CD14-positive monocyte (primary cell): ENCODE measurements at regions not wholly inside any gene's neighbourhood (a gene's known extent, or its start where the extent isn't known, plus 50 kb on each side); places are given as distances from the start of the nearest gene placed in this dataset.

Source experiments
- DNase-seq, 3 donors: peaks; one replicate each; pipeline ENCODE4 v3.0.0-alpha.2; 2011 to 2022
- H2AFZ ChIP-seq: 2 replicates; pipeline ENCODE4 v1.6.0; 2012; ENCODE audit warnings: mild to moderate bottlenecking, low read depth, low read length, inconsistent platforms; ENCODE audit not compliant: insufficient read depth, poor library complexity, severe bottlenecking
- H3K27ac ChIP-seq, 2 donors: 1 replicate in 1 of 2; 2 replicates in 1 of 2; pipeline ENCODE4 v1.5.1; 2012 to 2013; ENCODE audit warnings: low read length in 2 of 2, control low read depth in 1 of 2, inconsistent platforms in 1 of 2, low read depth in 1 of 2, mild to moderate bottlenecking in 1 of 2
- H3K27me3 ChIP-seq, 2 donors: one replicate each; pipeline versions ENCODE4 v1.6.0 to v1.6.1; 2011 to 2013; ENCODE audit warnings: low read length in 2 of 2; ENCODE audit not compliant: control insufficient read depth in 2 of 2, insufficient read depth in 2 of 2
- H3K36me3 ChIP-seq, 2 donors: replicated peaks in 1 of 2; 1 replicate in 1 of 2; 2 replicates in 1 of 2; pipeline versions ENCODE4 v1.5.1 to v1.6.1; 2012 to 2013; ENCODE audit warnings: low read length in 2 of 2, control low read depth in 1 of 2, inconsistent platforms in 1 of 2, mild to moderate bottlenecking in 1 of 2; ENCODE audit not compliant: insufficient read depth in 2 of 2, control insufficient read depth in 1 of 2
- H3K4me1 ChIP-seq, 2 donors: 1 replicate in 1 of 2; 2 replicates in 1 of 2; pipeline versions ENCODE4 v1.5.1 to v1.6.1; 2012 to 2013; ENCODE audit warnings: low read length in 2 of 2, control low read depth in 1 of 2, inconsistent platforms in 1 of 2, mild to moderate bottlenecking in 1 of 2, moderate library complexity in 1 of 2; ENCODE audit not compliant: insufficient read depth in 2 of 2, control insufficient read depth in 1 of 2
- H3K4me2 ChIP-seq: replicated peaks from 2 replicates; pipeline ENCODE3; 2012; ENCODE audit warnings: low read length, moderate library complexity, mild to moderate bottlenecking; ENCODE audit not compliant: poor library complexity, severe bottlenecking; ENCODE audit errors: extremely low read depth
- H3K4me3 ChIP-seq, 3 experiments: fragments of 200-600 bp in 1 of 3; sonication (generic) in 1 of 3; replicated peaks in 1 of 3; 1 replicate in 2 of 3; 2 replicates in 1 of 3; pipeline ENCODE4 v1.5.1; 2011 to 2013; ENCODE audit warnings: low read length in 3 of 3, mild to moderate bottlenecking in 3 of 3, control low read depth in 2 of 3, low read depth in 2 of 3, inconsistent platforms in 1 of 3, moderate library complexity in 1 of 3
- H3K79me2 ChIP-seq: 2 replicates; pipeline ENCODE4 v1.6.0; 2012; ENCODE audit warnings: mild to moderate bottlenecking, control low read depth, inconsistent platforms, low read length, moderate library complexity; ENCODE audit not compliant: insufficient read depth
- H3K9ac ChIP-seq: 2 replicates; pipeline ENCODE4 v1.6.0; 2017; ENCODE audit warnings: low read length, mild to moderate bottlenecking; ENCODE audit not compliant: insufficient read depth, poor library complexity, severe bottlenecking
- H3K9me3 ChIP-seq, 2 donors: replicated peaks in 1 of 2; 1 replicate in 1 of 2; 2 replicates in 1 of 2; pipeline versions ENCODE4 v1.5.1 to v1.6.1; 2012 to 2013; ENCODE audit warnings: low read length in 2 of 2, control low read depth in 1 of 2; ENCODE audit not compliant: control insufficient read depth in 1 of 2, insufficient read depth in 1 of 2
- H4K20me1 ChIP-seq: 2 replicates; pipeline ENCODE4 v1.6.0; 2012; ENCODE audit warnings: mild to moderate bottlenecking, low read length, control low read depth, moderate library complexity; ENCODE audit not compliant: insufficient read depth
- H3K27ac Mint-ChIP-seq, 7 donors: one replicate each; pipeline ENCODE4 v1.8.0; 2020; ENCODE audit warnings: mild to moderate bottlenecking in 7 of 7, mixed read lengths in 7 of 7, moderate library complexity in 6 of 7, inconsistent platforms in 2 of 7
- H3K27me3 Mint-ChIP-seq, 3 donors: one replicate each; pipeline ENCODE4 v1.8.0; 2021 to 2022; ENCODE audit warnings: low read depth in 3 of 3, mild to moderate bottlenecking in 3 of 3, mixed read lengths in 3 of 3, moderate library complexity in 3 of 3, inconsistent platforms in 1 of 3
- H3K36me3 Mint-ChIP-seq, 2 donors: one replicate each; pipeline ENCODE4 v1.8.0; 2020; ENCODE audit warnings: mixed read lengths in 2 of 2, inconsistent platforms in 1 of 2, mild to moderate bottlenecking in 1 of 2
- H3K4me1 Mint-ChIP-seq: one replicate; pipeline ENCODE4 v1.8.0; 2020; ENCODE audit warnings: mild to moderate bottlenecking, mixed read lengths
- H3K4me3 Mint-ChIP-seq, 2 donors: one replicate each; pipeline ENCODE4 v1.8.0; 2020; ENCODE audit warnings: mild to moderate bottlenecking in 2 of 2, mixed read lengths in 2 of 2, moderate library complexity in 1 of 2
- H3K9me3 Mint-ChIP-seq, 7 donors: one replicate each; pipeline ENCODE4 v1.8.0; 2020 to 2022; ENCODE audit warnings: mixed read lengths in 7 of 7, mild to moderate bottlenecking in 6 of 7, moderate library complexity in 6 of 7, inconsistent platforms in 2 of 7
- CTCF ChIP-seq: fragments of 200-600 bp; IDR thresholded peaks from one replicate; pipeline ENCODE4 v1.8.0; 2022; ENCODE audit warnings: antibody characterized with exemption, mild to moderate bottlenecking
- WGBS: methylation state at CpG from one replicate; pipeline ENCODE4 v1.1.5; 2013; ENCODE audit warnings: missing lambda C conversion rate; ENCODE audit not compliant: insufficient coverage; 5-methylcytosine and 5-hydroxymethylcytosine counted together
- intact Hi-C, 2 donors: fragments of 100-400 bp; cut with micrococcal nuclease; formaldehyde crosslinking; loops; one replicate each; pipeline versions ENCODE4 v1.15.0 to v1.15.1; 2023

DNA sequence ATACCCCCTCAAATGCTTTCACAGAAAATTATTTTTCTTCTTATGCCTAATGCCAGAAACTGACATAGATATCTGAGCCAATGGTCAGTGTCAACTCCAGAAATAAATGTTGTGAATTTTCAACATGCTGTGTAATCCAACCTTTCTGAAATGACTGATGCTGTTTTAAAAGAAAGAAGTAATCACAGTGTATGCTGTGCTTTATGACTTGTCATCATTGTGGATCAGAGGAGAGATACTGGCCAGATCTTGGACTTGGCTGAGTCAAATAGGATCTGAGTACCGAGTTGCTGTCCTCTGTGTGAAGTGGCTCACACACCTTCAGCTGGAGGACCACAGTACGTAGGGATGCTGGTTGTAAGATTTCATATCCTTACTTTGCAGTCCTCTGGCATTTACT, 89.9 kb upstream of the ARHGAP20 start:
- H3K4me1 Mint-ChIP-seq: peaks cover 23% of the 10 kb centered on the region
- H3K4me3 ChIP-seq: no peak overlapping the region
- no peak overlapping the region for H3K27ac ChIP-seq
- H3K9me3 Mint-ChIP-seq: peaks cover 0 to 2% (median 0%) of the 10 kb centered on the region in 7 donors
- no peak for TF ChIP-seq CTCF
- no peak overlapping the region for H3K4me2 ChIP-seq
- no peak overlapping the region for H2AFZ ChIP-seq
- no peaks in the 10 kb centered on the region for H3K9me3 ChIP-seq
- peaks cover 0 to 3% (median 2%) of the 10 kb centered on the region in 3 donors for H3K27me3 Mint-ChIP-seq
- no peaks in the 10 kb centered on the region for H3K36me3 Mint-ChIP-seq
- intact Hi-C loops: no loop called here
- H3K9ac ChIP-seq: no peak overlapping the region
- no peaks in the 10 kb centered on the region for H3K79me2 ChIP-seq
- peaks cover 18 to 26% of the 10 kb centered on the region in 2 donors for H3K4me1 ChIP-seq
- H4K20me1 ChIP-seq: no peaks in the 10 kb centered on the region
- H3K4me3 Mint-ChIP-seq: no peak overlapping the region
- H3K27ac Mint-ChIP-seq: no peak overlapping the region
- no peak for DNase-seq
- no peaks in the 10 kb centered on the region for H3K36me3 ChIP-seq
- 100% methylated on average over 2 of the region's 2 CpGs for WGBS
- no peaks in the 10 kb centered on the region for H3K27me3 ChIP-seq

DNA sequence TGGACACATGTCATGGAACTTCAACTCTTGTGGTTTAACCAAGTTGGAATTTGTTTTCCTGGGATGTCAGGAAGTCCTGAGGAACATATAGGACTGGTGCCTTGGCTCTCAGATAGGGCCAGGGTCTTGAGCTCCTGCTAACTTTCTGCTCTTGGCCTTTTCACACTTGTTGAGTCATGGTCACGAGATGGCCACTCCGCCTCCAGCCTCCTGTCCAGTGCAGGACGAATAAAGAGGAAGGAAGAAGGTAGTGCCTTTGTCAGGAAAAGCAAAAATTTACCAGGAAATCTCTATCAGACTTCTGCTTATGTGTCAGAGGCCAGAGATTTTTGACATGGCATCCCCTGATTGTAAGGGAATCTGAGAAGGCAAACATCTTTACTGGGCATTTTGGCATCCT, 89.1 kb upstream of the ARHGAP20 start:
- H3K9me3 ChIP-seq: no peaks in the 10 kb centered on the region
- H3K36me3 ChIP-seq: no peaks in the 10 kb centered on the region
- DNase-seq: peak; percentile 15 to 83 (median 49)
- no peak overlapping the region for H3K4me3 ChIP-seq
- no peaks in the 10 kb centered on the region for H4K20me1 ChIP-seq
- WGBS: 50% methylated on average over 2 of the region's 3 CpGs
- no peak overlapping the region for H3K4me2 ChIP-seq
- TF ChIP-seq CTCF: no peak
- intact Hi-C loops: no loop called here
- Mint-ChIP-seq H3K27ac (peak overlapping the region in 1 of 7 donors; percentile 27), H3K4me3 (no peak overlapping the region), H3K27me3 (peaks cover 0 to 3% (median 2%) of the 10 kb centered on the region in 3 donors), H3K36me3 (no peaks in the 10 kb centered on the region), H3K4me1 (peaks cover 26% of the 10 kb centered on the region), H3K9me3 (peaks cover 0 to 2% (median 0%) of the 10 kb centered on the region in 7 donors)
- H3K4me1 ChIP-seq: peaks cover 21 to 32% of the 10 kb centered on the region in 2 donors
- H2AFZ ChIP-seq: no peak overlapping the region
- H3K27ac ChIP-seq: no peak overlapping the region
- no peaks in the 10 kb centered on the region for H3K27me3 ChIP-seq
- H3K79me2 ChIP-seq: no peaks in the 10 kb centered on the region
- no peak overlapping the region for H3K9ac ChIP-seq
